ENCODE measurements at regions not wholly inside any gene's neighbourhood (a gene's known extent, or its start where the extent isn't known, plus 50 kb on each side); places are given as distances from the start of the nearest gene placed in this dataset.

DNA sequence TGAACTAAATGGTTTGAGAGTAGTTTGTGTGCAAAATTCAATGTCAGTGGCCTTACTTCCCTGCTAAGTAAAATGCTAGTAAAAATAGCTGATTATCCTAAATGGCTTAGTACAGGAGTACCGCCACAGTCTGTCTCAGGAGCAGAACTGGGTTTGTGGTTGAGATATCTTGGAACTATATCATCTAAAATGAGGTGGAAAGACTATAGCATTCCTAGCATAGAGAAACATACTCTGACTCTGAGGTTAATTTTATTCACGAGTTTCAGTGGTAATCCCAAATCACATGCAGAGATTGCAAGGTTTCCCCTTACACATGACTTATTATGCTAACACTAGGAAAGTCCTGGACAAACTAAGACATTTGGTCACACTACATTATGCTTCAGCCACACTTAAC is 70.4 kb downstream of the OR13H1 start:
- peaks cover 6% of the 10 kb centered on the region for H3K27me3 ChIP-seq (ENCODE audit: insufficient read depth, poor library complexity, severe bottlenecking)
- no peak overlapping the region for H3K27ac ChIP-seq (replicated peaks)
- no peak for DNase-seq (ENCODE audit: low read depth in 1 of 2, low spot score in 1 of 2)
- TF ChIP-seq, protein P1, sequence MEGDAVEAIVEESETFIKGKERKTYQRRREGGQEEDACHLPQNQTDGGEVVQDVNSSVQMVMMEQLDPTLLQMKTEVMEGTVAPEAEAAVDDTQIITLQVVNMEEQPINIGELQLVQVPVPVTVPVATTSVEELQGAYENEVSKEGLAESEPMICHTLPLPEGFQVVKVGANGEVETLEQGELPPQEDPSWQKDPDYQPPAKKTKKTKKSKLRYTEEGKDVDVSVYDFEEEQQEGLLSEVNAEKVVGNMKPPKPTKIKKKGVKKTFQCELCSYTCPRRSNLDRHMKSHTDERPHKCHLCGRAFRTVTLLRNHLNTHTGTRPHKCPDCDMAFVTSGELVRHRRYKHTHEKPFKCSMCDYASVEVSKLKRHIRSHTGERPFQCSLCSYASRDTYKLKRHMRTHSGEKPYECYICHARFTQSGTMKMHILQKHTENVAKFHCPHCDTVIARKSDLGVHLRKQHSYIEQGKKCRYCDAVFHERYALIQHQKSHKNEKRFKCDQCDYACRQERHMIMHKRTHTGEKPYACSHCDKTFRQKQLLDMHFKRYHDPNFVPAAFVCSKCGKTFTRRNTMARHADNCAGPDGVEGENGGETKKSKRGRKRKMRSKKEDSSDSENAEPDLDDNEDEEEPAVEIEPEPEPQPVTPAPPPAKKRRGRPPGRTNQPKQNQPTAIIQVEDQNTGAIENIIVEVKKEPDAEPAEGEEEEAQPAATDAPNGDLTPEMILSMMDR (IDR thresholded peaks at IDR 0.05; ENCODE audit: insufficient read depth, low read length), result no peak
- TF ChIP-seq POLR2AphosphoS5 (IDR thresholded peaks at IDR 0.05; ENCODE audit: low read depth) (no peak), GABPA (IDR thresholded peaks at IDR 0.05; ENCODE audit: low read depth) (no peak), SPI1 (IDR thresholded peaks at IDR 0.05; ENCODE audit: borderline replicate concordance, low read depth) (no peak)
- TF ChIP-seq, protein P2, sequence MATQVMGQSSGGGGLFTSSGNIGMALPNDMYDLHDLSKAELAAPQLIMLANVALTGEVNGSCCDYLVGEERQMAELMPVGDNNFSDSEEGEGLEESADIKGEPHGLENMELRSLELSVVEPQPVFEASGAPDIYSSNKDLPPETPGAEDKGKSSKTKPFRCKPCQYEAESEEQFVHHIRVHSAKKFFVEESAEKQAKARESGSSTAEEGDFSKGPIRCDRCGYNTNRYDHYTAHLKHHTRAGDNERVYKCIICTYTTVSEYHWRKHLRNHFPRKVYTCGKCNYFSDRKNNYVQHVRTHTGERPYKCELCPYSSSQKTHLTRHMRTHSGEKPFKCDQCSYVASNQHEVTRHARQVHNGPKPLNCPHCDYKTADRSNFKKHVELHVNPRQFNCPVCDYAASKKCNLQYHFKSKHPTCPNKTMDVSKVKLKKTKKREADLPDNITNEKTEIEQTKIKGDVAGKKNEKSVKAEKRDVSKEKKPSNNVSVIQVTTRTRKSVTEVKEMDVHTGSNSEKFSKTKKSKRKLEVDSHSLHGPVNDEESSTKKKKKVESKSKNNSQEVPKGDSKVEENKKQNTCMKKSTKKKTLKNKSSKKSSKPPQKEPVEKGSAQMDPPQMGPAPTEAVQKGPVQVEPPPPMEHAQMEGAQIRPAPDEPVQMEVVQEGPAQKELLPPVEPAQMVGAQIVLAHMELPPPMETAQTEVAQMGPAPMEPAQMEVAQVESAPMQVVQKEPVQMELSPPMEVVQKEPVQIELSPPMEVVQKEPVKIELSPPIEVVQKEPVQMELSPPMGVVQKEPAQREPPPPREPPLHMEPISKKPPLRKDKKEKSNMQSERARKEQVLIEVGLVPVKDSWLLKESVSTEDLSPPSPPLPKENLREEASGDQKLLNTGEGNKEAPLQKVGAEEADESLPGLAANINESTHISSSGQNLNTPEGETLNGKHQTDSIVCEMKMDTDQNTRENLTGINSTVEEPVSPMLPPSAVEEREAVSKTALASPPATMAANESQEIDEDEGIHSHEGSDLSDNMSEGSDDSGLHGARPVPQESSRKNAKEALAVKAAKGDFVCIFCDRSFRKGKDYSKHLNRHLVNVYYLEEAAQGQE (IDR thresholded peaks at IDR 0.05; ENCODE audit: insufficient replicate concordance, low read depth), result no peak
- H3K4me3 ChIP-seq (replicated peaks; ENCODE audit: insufficient read depth, low read length), result no peak overlapping the region

- Histone ChIP-seq H3K27ac (replicated peaks) (no peak overlapping the region), H3K27me3 (ENCODE audit: insufficient read depth, poor library complexity, severe bottlenecking) (peaks cover 9% of the 10 kb centered on the region), H3K4me3 (replicated peaks; ENCODE audit: insufficient read depth, low read length) (no peak overlapping the region)
- no peak for TF ChIP-seq SPI1 (IDR thresholded peaks at IDR 0.05; ENCODE audit: borderline replicate concordance, low read depth)
- no peak for TF ChIP-seq POLR2AphosphoS5 (IDR thresholded peaks at IDR 0.05; ENCODE audit: low read depth)
- TF ChIP-seq, protein P1 (IDR thresholded peaks at IDR 0.05; ENCODE audit: insufficient read depth, low read length), result no peak
- TF ChIP-seq GABPA (IDR thresholded peaks at IDR 0.05; ENCODE audit: low read depth), result no peak
- TF ChIP-seq, protein P2 (IDR thresholded peaks at IDR 0.05; ENCODE audit: insufficient replicate concordance, low read depth), result no peak
- DNase-seq (ENCODE audit: low read depth in 1 of 2, low spot score in 1 of 2), result no peak
Measured at GRCh38 chrX:131617182-131617581, 73.3 kb downstream of the OR13H1 start.

- Histone ChIP-seq H3K4me3 (replicated peaks; ENCODE audit: insufficient read depth, low read length) (no peak overlapping the region), H3K27me3 (ENCODE audit: insufficient read depth, poor library complexity, severe bottlenecking) (peaks cover 11% of the 10 kb centered on the region), H3K27ac (replicated peaks) (no peak overlapping the region)
- no peak for TF ChIP-seq POLR2AphosphoS5 (IDR thresholded peaks at IDR 0.05; ENCODE audit: low read depth)
- no peak for DNase-seq (ENCODE audit: low read depth in 1 of 2, low spot score in 1 of 2)
Measured at GRCh38 chrX:131621650-131622049, 77.8 kb downstream of the OR13H1 start.

DNA sequence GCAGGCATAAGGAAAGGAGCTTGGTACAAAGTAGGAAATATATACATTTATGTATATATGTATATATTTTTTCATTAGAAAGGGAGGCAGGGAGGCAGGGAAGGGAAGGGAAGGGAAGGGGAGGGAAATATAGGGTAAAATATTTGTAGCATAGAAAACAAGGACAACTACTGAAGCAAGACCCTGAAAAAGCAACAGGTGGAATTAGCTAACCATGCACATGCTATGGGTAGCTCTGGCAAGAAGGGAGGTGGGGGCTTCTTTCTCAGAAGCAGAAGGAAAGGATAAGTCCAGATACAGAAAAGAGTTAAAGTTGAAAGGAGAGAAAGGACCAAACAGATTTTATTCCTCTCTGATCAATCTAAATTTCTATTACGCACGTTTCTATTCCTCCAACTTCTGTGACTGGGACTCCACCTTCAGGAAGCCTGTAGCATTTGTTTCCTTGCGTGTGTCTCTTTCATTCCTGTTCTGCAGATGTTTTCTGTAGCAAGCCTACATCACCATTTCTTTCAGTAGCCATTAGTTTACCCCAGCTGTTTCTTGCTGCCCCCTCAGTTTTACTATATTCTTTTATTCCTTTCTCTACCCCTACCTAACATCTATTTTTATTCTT is 82.9 kb downstream of the OR13H1 start:
- Histone ChIP-seq H3K4me3 (replicated peaks; ENCODE audit: insufficient read depth, low read length) (no peak overlapping the region), H3K27ac (replicated peaks) (no peak overlapping the region), H3K27me3 (ENCODE audit: insufficient read depth, poor library complexity, severe bottlenecking) (peaks cover 15% of the 10 kb centered on the region)
- DNase-seq (ENCODE audit: low read depth in 1 of 2, low spot score in 1 of 2), result no peak
- TF ChIP-seq GABPA (IDR thresholded peaks at IDR 0.05; ENCODE audit: low read depth) (no peak), SPI1 (IDR thresholded peaks at IDR 0.05; ENCODE audit: borderline replicate concordance, low read depth) (no peak)
- TF ChIP-seq, protein P2 (IDR thresholded peaks at IDR 0.05; ENCODE audit: insufficient replicate concordance, low read depth), result no peak
